ENCODE measurements at regions not wholly inside any gene's neighbourhood (a gene's known extent, or its start where the extent isn't known, plus 50 kb on each side); places are given as distances from the start of the nearest gene placed in this dataset.
A peak's percentile ranks its signal among the peaks of the same experiment; 100 is the strongest.

- Histone ChIP-seq H2BK15ac (ENCODE audit: low read length) (no peak overlapping the region), H3K4me3 (ENCODE audit: low read length in 2 of 2) (no peak overlapping the region), H3K27ac (replicated peaks; ENCODE audit: low read length) (no peak overlapping the region), H3K23ac (ENCODE audit: low read depth, low read length, poor library complexity) (no peak overlapping the region), H4K91ac (ENCODE audit: low read depth, low read length, poor library complexity) (no peak overlapping the region), H3K18ac (ENCODE audit: low read length) (peak overlapping the region; percentile 16), H3K14ac (ENCODE audit: low read length) (no peak overlapping the region), H2AK5ac (ENCODE audit: low read depth, low read length) (no peak overlapping the region), H3K36me3 (replicated peaks in 1 of 2; ENCODE audit: control insufficient read depth in 2 of 2, insufficient read depth in 2 of 2, low read length in 2 of 2) (no peaks in the 10 kb centered on the region), H3K27me3 (ENCODE audit: control insufficient read depth in 3 of 3, insufficient read depth in 3 of 3, low read depth in 1 of 3, low read length in 3 of 3) (peaks cover 0 to 3% (median under 1%) of the 10 kb centered on the region in 3 experiments), H2BK120ac (ENCODE audit: low read depth, low read length) (no peak overlapping the region), H3K4ac (ENCODE audit: low read length) (no peak overlapping the region), H3K9ac (ENCODE audit: low read depth, low read length, poor library complexity) (no peak overlapping the region), H2AFZ (ENCODE audit: low read length) (no peak overlapping the region), H3K9me3 (replicated peaks in 1 of 2; ENCODE audit: control insufficient read depth in 2 of 2, insufficient read depth in 1 of 2, low read depth in 1 of 2, low read length in 2 of 2) (no peaks in the 10 kb centered on the region), H3K4me2 (ENCODE audit: insufficient read depth, low read length, poor library complexity, severe bottlenecking) (no peak overlapping the region), H2BK5ac (ENCODE audit: low read length) (no peak overlapping the region), H3K4me1 (ENCODE audit: control insufficient read depth in 2 of 2, insufficient read depth in 1 of 2, low read depth in 1 of 2, low read length in 2 of 2) (peaks cover 0 to 6% of the 10 kb centered on the region in 2 donors), H2BK12ac (ENCODE audit: low read length) (no peak overlapping the region), H4K8ac (ENCODE audit: low read depth, low read length) (no peak overlapping the region), H3K79me1 (ENCODE audit: low read depth, low read length) (no peaks in the 10 kb centered on the region)
- no peak for DNase-seq (ENCODE audit: low spot score)
- WGBS, 2 donors (ENCODE audit: extremely low coverage in 2 of 2, insufficient read length in 2 of 2, insufficient replicate concordance in 1 of 2) = no CpG with 5 or more reads among the region's 20 CpGs
These were observed 318.2 kb downstream of the BCL11B start for GRCh38 chr14:98953551-98954348.

DNA sequence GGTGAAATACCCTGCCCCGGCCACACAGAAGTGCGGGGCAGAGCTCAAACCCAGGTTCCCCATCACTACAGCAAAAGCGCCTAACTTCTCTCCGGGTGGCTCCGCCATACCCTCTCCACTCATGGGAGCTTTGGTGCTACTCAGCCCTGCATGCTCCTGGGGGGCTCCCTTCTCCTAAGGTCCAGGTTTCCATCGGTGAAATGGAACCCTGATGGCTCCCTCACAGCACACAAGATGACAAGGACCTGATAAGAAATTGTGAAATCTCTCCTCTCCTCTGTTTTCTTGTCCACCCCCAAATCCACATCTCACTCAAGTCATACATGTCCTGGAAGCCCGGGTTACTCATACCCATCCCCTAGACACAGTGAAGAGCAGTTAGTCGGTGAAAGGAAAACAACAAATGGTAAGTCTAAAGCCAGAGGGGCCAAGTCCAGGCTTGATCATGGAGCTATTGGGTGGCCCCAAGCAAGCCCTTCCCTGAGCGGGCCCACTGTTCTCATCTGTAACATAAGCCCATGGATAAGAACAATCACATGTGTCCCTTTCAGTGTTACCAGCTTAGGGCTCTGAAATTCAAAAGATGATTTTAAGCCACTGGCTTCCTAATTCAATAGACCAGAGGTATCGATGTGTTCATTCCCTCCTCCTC is 317.5 kb downstream of the BCL11B start:
- Histone ChIP-seq H2AK5ac (ENCODE audit: low read depth, low read length) (no peak overlapping the region), H2BK120ac (ENCODE audit: low read depth, low read length) (no peak overlapping the region), H3K4ac (ENCODE audit: low read length) (no peak overlapping the region), H3K4me3 (ENCODE audit: low read length in 2 of 2) (no peak overlapping the region), H2BK12ac (ENCODE audit: low read length) (no peak overlapping the region), H3K14ac (ENCODE audit: low read length) (peak overlapping the region; percentile 10), H3K79me1 (ENCODE audit: low read depth, low read length) (no peaks in the 10 kb centered on the region), H2AFZ (ENCODE audit: low read length) (no peak overlapping the region), H3K4me1 (ENCODE audit: control insufficient read depth in 2 of 2, insufficient read depth in 1 of 2, low read depth in 1 of 2, low read length in 2 of 2) (peaks cover 0 to 3% of the 10 kb centered on the region in 2 donors), H3K4me2 (ENCODE audit: insufficient read depth, low read length, poor library complexity, severe bottlenecking) (no peak overlapping the region), H3K18ac (ENCODE audit: low read length) (no peak overlapping the region), H3K27ac (replicated peaks; ENCODE audit: low read length) (no peak overlapping the region), H3K36me3 (replicated peaks in 1 of 2; ENCODE audit: control insufficient read depth in 2 of 2, insufficient read depth in 2 of 2, low read length in 2 of 2) (no peaks in the 10 kb centered on the region), H4K91ac (ENCODE audit: low read depth, low read length, poor library complexity) (no peak overlapping the region), H2BK15ac (ENCODE audit: low read length) (no peak overlapping the region), H3K27me3 (ENCODE audit: control insufficient read depth in 3 of 3, insufficient read depth in 3 of 3, low read depth in 1 of 3, low read length in 3 of 3) (peaks cover 0 to 3% (median 0%) of the 10 kb centered on the region in 3 experiments), H4K8ac (ENCODE audit: low read depth, low read length) (no peak overlapping the region), H3K9ac (ENCODE audit: low read depth, low read length, poor library complexity) (no peak overlapping the region), H2BK5ac (ENCODE audit: low read length) (no peak overlapping the region), H3K23ac (ENCODE audit: low read depth, low read length, poor library complexity) (no peak overlapping the region), H3K9me3 (replicated peaks in 1 of 2; ENCODE audit: control insufficient read depth in 2 of 2, insufficient read depth in 1 of 2, low read depth in 1 of 2, low read length in 2 of 2) (no peaks in the 10 kb centered on the region)
- WGBS, 2 donors (ENCODE audit: extremely low coverage in 2 of 2, insufficient read length in 2 of 2, insufficient replicate concordance in 1 of 2) = no CpG with 5 or more reads among the region's 10 CpGs
- DNase-seq (ENCODE audit: low spot score) = no peak

GRCh38 chr14:98955036-98955740 is 316.8 kb downstream of the BCL11B start:
- no peak overlapping the region for H4K91ac ChIP-seq (ENCODE audit: low read depth, low read length, poor library complexity)
- H3K27me3 ChIP-seq (ENCODE audit: control insufficient read depth in 3 of 3, insufficient read depth in 3 of 3, low read depth in 1 of 3, low read length in 3 of 3) = peaks cover 0 to 3% (median 0%) of the 10 kb centered on the region in 3 experiments
- no peak overlapping the region for H2BK15ac ChIP-seq (ENCODE audit: low read length)
- H3K4me1 ChIP-seq (ENCODE audit: control insufficient read depth in 2 of 2, insufficient read depth in 1 of 2, low read depth in 1 of 2, low read length in 2 of 2) = no peaks in the 10 kb centered on the region
- no peak overlapping the region for H4K8ac ChIP-seq (ENCODE audit: low read depth, low read length)
- H2BK5ac ChIP-seq (ENCODE audit: low read length) = no peak overlapping the region
- no peak overlapping the region for H3K4ac ChIP-seq (ENCODE audit: low read length)
- H3K79me1 ChIP-seq (ENCODE audit: low read depth, low read length) = no peaks in the 10 kb centered on the region
- no peak overlapping the region for H2AK5ac ChIP-seq (ENCODE audit: low read depth, low read length)
- no peak overlapping the region for H2BK12ac ChIP-seq (ENCODE audit: low read length)
- no peak overlapping the region for H3K23ac ChIP-seq (ENCODE audit: low read depth, low read length, poor library complexity)
- H3K4me2 ChIP-seq (ENCODE audit: insufficient read depth, low read length, poor library complexity, severe bottlenecking) = no peak overlapping the region
- H2AFZ ChIP-seq (ENCODE audit: low read length) = no peak overlapping the region
- no peak overlapping the region for H2BK120ac ChIP-seq (ENCODE audit: low read depth, low read length)
- no peaks in the 10 kb centered on the region for H3K36me3 ChIP-seq (replicated peaks in 1 of 2; ENCODE audit: control insufficient read depth in 2 of 2, insufficient read depth in 2 of 2, low read length in 2 of 2)
- no peak overlapping the region for H3K18ac ChIP-seq (ENCODE audit: low read length)
- H3K14ac ChIP-seq (ENCODE audit: low read length) = no peak overlapping the region
- H3K27ac ChIP-seq (replicated peaks; ENCODE audit: low read length) = no peak overlapping the region
- no peak for DNase-seq (ENCODE audit: low spot score)
- H3K9me3 ChIP-seq (replicated peaks in 1 of 2; ENCODE audit: control insufficient read depth in 2 of 2, insufficient read depth in 1 of 2, low read depth in 1 of 2, low read length in 2 of 2) = no peaks in the 10 kb centered on the region
- no CpG with 5 or more reads among the region's 9 CpGs for WGBS, 2 donors (ENCODE audit: extremely low coverage in 2 of 2, insufficient read length in 2 of 2, insufficient replicate concordance in 1 of 2)
- H3K4me3 ChIP-seq (ENCODE audit: low read length in 2 of 2) = no peak overlapping the region
- H3K9ac ChIP-seq (ENCODE audit: low read depth, low read length, poor library complexity) = no peak overlapping the region

DNA sequence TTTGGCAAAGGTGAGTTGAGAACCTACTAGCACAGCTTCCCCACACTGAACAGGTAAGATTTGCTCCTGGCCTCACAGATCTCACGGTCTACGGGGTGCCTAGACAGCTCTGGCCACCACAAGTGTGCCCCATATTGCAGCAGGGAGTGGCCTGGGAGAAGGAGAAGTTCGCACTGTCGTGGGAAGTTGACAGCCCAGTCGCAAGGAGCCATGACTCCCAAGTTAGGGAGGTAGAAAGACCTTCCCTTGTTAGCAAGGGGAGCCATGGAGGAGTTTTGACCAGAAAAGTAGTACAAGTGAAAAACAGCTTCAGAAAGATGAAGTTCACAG is 316.3 kb downstream of the BCL11B start:
- no peak overlapping the region for H3K27ac ChIP-seq (replicated peaks; ENCODE audit: low read length)
- no peak overlapping the region for H2AFZ ChIP-seq (ENCODE audit: low read length)
- DNase-seq (ENCODE audit: low spot score) = no peak
- WGBS, 2 donors (ENCODE audit: extremely low coverage in 2 of 2, insufficient read length in 2 of 2, insufficient replicate concordance in 1 of 2) = no CpG with 5 or more reads among the region's 5 CpGs
- no peak overlapping the region for H3K4me2 ChIP-seq (ENCODE audit: insufficient read depth, low read length, poor library complexity, severe bottlenecking)
- no peak overlapping the region for H4K91ac ChIP-seq (ENCODE audit: low read depth, low read length, poor library complexity)
- H3K4me1 ChIP-seq (ENCODE audit: control insufficient read depth in 2 of 2, insufficient read depth in 1 of 2, low read depth in 1 of 2, low read length in 2 of 2) = no peaks in the 10 kb centered on the region
- no peak overlapping the region for H2BK15ac ChIP-seq (ENCODE audit: low read length)
- H2AK5ac ChIP-seq (ENCODE audit: low read depth, low read length) = no peak overlapping the region
- H2BK120ac ChIP-seq (ENCODE audit: low read depth, low read length) = no peak overlapping the region
- no peaks in the 10 kb centered on the region for H3K9me3 ChIP-seq (replicated peaks in 1 of 2; ENCODE audit: control insufficient read depth in 2 of 2, insufficient read depth in 1 of 2, low read depth in 1 of 2, low read length in 2 of 2)
- H3K79me1 ChIP-seq (ENCODE audit: low read depth, low read length) = no peaks in the 10 kb centered on the region
- no peak overlapping the region for H3K9ac ChIP-seq (ENCODE audit: low read depth, low read length, poor library complexity)
- no peak overlapping the region for H3K4ac ChIP-seq (ENCODE audit: low read length)
- no peaks in the 10 kb centered on the region for H3K36me3 ChIP-seq (replicated peaks in 1 of 2; ENCODE audit: control insufficient read depth in 2 of 2, insufficient read depth in 2 of 2, low read length in 2 of 2)
- H2BK5ac ChIP-seq (ENCODE audit: low read length) = no peak overlapping the region
- H3K4me3 ChIP-seq (ENCODE audit: low read length in 2 of 2) = no peak overlapping the region
- no peak overlapping the region for H3K14ac ChIP-seq (ENCODE audit: low read length)
- no peak overlapping the region for H3K18ac ChIP-seq (ENCODE audit: low read length)
- no peak overlapping the region for H4K8ac ChIP-seq (ENCODE audit: low read depth, low read length)
- no peak overlapping the region for H2BK12ac ChIP-seq (ENCODE audit: low read length)
- peaks cover 0 to 3% (median 0%) of the 10 kb centered on the region in 3 experiments for H3K27me3 ChIP-seq (ENCODE audit: control insufficient read depth in 3 of 3, insufficient read depth in 3 of 3, low read depth in 1 of 3, low read length in 3 of 3)
- no peak overlapping the region for H3K23ac ChIP-seq (ENCODE audit: low read depth, low read length, poor library complexity)
